ENCODE measurements at regions not wholly inside any gene's neighbourhood (a gene's known extent, or its start where the extent isn't known, plus 50 kb on each side); places are given as distances from the start of the nearest gene placed in this dataset.

DNA sequence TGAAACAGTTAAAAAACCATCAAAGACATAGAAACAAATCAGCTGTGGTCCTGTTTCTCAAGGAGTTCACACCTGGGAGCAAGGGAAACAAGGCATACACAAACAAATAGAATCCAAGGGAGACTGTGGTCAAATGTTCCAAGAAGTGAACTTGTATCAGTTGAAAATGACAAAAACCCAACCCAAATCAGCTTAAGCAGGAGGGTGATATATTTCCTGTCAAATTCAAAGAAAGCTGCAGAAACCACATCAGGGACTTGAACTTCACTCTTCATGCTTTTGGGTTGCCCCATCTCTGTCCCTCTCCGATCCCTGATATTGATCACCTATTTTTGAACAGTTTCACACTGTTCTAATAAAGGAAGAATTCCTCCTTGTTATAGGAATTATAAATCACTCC is 148.6 kb upstream of the FMR1 start:
- no peaks in the 10 kb centered on the region for H3K36me3 ChIP-seq
- no peaks in the 10 kb centered on the region for H3K9me3 ChIP-seq (ENCODE audit: severe bottlenecking)
- no peak for DNase-seq
- H3K27me3 ChIP-seq (ENCODE audit: insufficient read depth, low read depth, severe bottlenecking): peaks cover 28% of the 10 kb centered on the region
- TF ChIP-seq, protein P1, sequence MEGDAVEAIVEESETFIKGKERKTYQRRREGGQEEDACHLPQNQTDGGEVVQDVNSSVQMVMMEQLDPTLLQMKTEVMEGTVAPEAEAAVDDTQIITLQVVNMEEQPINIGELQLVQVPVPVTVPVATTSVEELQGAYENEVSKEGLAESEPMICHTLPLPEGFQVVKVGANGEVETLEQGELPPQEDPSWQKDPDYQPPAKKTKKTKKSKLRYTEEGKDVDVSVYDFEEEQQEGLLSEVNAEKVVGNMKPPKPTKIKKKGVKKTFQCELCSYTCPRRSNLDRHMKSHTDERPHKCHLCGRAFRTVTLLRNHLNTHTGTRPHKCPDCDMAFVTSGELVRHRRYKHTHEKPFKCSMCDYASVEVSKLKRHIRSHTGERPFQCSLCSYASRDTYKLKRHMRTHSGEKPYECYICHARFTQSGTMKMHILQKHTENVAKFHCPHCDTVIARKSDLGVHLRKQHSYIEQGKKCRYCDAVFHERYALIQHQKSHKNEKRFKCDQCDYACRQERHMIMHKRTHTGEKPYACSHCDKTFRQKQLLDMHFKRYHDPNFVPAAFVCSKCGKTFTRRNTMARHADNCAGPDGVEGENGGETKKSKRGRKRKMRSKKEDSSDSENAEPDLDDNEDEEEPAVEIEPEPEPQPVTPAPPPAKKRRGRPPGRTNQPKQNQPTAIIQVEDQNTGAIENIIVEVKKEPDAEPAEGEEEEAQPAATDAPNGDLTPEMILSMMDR (IDR thresholded peaks at IDR 0.05; ENCODE audit: low read depth, low read length): no peak
- no peak overlapping the region for H3K4me3 ChIP-seq (ENCODE audit: low read depth, low read length)
- no peak overlapping the region for H3K27ac ChIP-seq

DNA sequence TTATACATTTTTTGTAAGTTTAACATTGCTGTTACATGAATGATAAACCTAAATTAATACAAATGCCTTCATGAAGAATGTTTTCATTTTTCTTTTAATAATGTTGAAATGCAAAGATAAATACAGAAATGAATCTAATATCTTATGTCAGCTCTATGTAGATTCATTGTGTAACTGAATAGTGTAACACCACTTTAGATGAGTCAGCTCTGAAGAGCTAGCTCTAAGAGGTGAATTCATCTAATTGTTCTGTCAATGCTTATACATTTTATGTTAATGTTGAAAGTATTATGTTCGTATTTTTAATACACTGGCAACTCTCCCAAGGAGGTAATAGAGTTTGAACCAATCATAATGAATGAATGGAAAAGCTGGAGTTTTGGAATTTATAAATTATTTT is 146.9 kb upstream of the FMR1 start:
- no peak overlapping the region for H3K4me3 ChIP-seq (ENCODE audit: low read depth, low read length)
- H3K27ac ChIP-seq: no peak overlapping the region
- DNase-seq: no peak
- no peaks in the 10 kb centered on the region for H3K9me3 ChIP-seq (ENCODE audit: severe bottlenecking)
- no peaks in the 10 kb centered on the region for H3K36me3 ChIP-seq
- TF ChIP-seq, protein P1 (IDR thresholded peaks at IDR 0.05; ENCODE audit: low read depth, low read length): no peak
- peaks cover 26% of the 10 kb centered on the region for H3K27me3 ChIP-seq (ENCODE audit: insufficient read depth, low read depth, severe bottlenecking)

DNA sequence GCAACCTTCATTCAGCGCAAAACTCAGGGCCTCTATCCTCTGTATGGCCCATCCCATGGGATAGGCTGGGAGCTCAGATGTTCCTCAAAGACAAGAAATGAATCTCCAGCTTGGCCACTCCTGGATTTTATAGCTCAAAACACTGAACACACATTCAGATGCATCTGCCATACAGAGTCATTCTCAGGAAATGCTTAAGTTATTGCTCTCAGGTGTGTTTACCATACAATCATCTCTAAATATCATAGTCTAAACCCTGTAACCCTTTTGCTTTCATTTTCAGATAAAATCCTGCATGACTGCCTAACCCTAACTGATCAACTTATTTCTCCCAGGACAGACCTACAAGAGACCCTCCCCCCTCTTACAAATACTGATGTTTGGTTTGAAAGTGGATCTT is 140.9 kb upstream of the FMR1 start:
- Histone ChIP-seq H3K27ac (no peak overlapping the region), H3K27me3 (ENCODE audit: insufficient read depth, low read depth, severe bottlenecking) (peaks cover 40% of the 10 kb centered on the region), H3K9me3 (ENCODE audit: severe bottlenecking) (no peaks in the 10 kb centered on the region), H3K4me3 (ENCODE audit: low read depth, low read length) (no peak overlapping the region), H3K36me3 (no peaks in the 10 kb centered on the region)
- no peak for DNase-seq
- TF ChIP-seq, protein P1 (IDR thresholded peaks at IDR 0.05; ENCODE audit: low read depth, low read length): no peak

DNA sequence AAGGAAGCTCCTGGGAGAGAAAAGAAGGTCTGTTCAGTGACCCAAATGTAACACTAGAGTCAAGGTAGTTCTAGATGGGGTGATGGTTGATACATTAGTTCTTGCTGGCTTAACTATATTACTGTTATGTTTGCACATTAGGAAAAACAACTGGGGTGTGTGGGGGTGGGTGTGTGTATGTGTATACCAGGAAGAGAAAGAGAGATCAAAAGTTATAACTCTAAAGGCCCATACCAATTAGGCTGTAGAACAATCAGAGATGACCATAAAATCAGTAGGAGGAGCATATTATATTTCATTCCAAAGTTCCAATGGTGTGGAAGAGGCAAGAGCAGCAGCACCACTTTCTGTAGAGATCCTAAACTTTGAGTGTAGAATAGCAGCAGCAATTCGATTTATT is 134.7 kb upstream of the FMR1 start:
- H3K27me3 ChIP-seq (ENCODE audit: insufficient read depth, low read depth, severe bottlenecking): peaks cover 50% of the 10 kb centered on the region
- DNase-seq: no peak
- H3K4me3 ChIP-seq (ENCODE audit: low read depth, low read length): no peak overlapping the region
- no peaks in the 10 kb centered on the region for H3K9me3 ChIP-seq (ENCODE audit: severe bottlenecking)
- TF ChIP-seq, protein P1 (IDR thresholded peaks at IDR 0.05; ENCODE audit: low read depth, low read length): no peak
- no peak overlapping the region for H3K27ac ChIP-seq
- H3K36me3 ChIP-seq: no peaks in the 10 kb centered on the region

DNA sequence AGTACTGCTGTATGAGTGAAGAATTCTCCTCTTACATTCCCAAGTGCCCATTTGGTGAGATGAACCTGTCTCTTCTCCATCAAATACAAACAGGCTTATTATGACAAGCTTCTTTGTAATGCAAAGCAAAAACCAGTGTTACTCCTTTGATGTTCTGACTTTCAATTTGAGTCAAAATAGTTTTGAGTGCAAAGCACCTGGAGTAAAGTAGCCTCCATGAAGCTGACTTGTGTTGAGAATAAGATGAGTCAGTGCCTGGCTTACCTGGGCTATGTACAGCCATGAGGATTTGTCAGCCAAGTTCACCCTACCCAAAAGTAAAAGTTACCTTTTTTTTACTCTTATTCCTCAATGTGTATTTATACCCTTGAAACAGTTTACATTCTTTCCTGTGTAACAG is 132.5 kb upstream of the FMR1 start:
- no peaks in the 10 kb centered on the region for H3K9me3 ChIP-seq (ENCODE audit: severe bottlenecking)

DNA sequence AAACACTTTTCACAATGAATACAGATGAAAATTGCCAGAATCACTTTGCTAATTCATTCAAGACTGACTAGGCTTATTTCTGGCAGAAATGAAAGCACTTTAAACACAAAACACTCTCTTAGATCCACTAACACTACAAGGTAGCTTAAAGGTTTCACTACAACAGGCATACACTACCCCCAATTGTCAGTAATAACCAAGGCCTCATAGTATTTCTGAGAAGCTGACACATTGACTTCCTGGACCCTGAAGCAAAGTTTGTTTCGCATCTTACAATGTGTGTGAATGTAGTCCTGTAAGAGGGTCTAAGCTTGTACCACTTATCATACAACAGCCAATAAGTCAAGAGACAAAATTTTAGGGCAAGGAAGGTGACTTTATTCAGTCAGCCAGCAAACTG is 129.9 kb upstream of the FMR1 start:
- no peaks in the 10 kb centered on the region for H3K36me3 ChIP-seq
- H3K9me3 ChIP-seq (ENCODE audit: severe bottlenecking): no peaks in the 10 kb centered on the region
- peaks cover 17% of the 10 kb centered on the region for H3K27me3 ChIP-seq (ENCODE audit: insufficient read depth, low read depth, severe bottlenecking)
- H3K4me3 ChIP-seq (ENCODE audit: low read depth, low read length): no peak overlapping the region
- TF ChIP-seq, protein P1 (IDR thresholded peaks at IDR 0.05; ENCODE audit: low read depth, low read length): no peak
- H3K27ac ChIP-seq: no peak overlapping the region
- no peak for DNase-seq

More for the DNA sequence above, 132.5 kb upstream of the FMR1 start:
- no peak overlapping the region for H3K4me3 ChIP-seq (ENCODE audit: low read depth, low read length)
- no peaks in the 10 kb centered on the region for H3K36me3 ChIP-seq
- H3K27me3 ChIP-seq (ENCODE audit: insufficient read depth, low read depth, severe bottlenecking): peaks cover 40% of the 10 kb centered on the region
- H3K27ac ChIP-seq: no peak overlapping the region
- TF ChIP-seq, protein P1 (IDR thresholded peaks at IDR 0.05; ENCODE audit: low read depth, low read length): no peak
- DNase-seq: no peak
